ENCODE measurements at regions not wholly inside any gene's neighbourhood (a gene's known extent, or its start where the extent isn't known, plus 50 kb on each side); places are given as distances from the start of the nearest gene placed in this dataset.

GRCh38 chrX:45955661-45956060 is 589.6 kb downstream of the ZNF674 start:
- no peak for TF ChIP-seq CTCF (IDR thresholded peaks at IDR 0.05; ENCODE audit: low read length)
- no peak for TF ChIP-seq EZH2 (IDR thresholded peaks at IDR 0.05; ENCODE audit: borderline replicate concordance, low read length)

Measured in OCI-LY1 (cell line).